ENCODE measurements at regions not wholly inside any gene's neighbourhood (a gene's known extent, or its start where the extent isn't known, plus 50 kb on each side); places are given as distances from the start of the nearest gene placed in this dataset.

DNA sequence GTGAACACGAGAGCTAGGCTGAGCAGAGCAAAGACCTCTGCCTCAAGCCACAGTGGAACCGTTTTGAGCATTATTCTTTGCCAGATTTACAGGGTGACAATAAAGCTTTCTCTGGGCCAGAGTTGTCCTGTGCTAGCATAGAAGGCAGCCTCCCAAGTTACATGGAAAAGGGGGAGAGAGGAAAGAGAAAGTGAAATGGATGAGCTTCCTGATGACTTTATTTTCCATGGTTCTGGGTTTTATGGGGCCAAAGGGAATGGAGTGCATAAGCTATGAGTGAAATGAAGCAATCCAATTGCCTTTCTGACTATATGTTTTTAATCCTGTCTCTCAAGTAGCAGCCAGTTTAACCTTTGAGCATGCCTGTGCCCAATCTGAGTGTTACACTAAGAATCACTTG lies 428.4 kb downstream of the COG6 start:
- H3K9ac ChIP-seq (ENCODE audit: low read length) = no peak overlapping the region
- no peaks in the 10 kb centered on the region for H3K36me3 ChIP-seq (ENCODE audit: control insufficient read depth, insufficient read depth, low read length)
- H3K9me3 ChIP-seq (ENCODE audit: control insufficient read depth, low read length) = no peaks in the 10 kb centered on the region
- H3K4me3 ChIP-seq (ENCODE audit: low read length) = no peak overlapping the region
- peaks cover 8% of the 10 kb centered on the region for H3K27me3 ChIP-seq (ENCODE audit: control insufficient read depth, insufficient read depth, low read length)
- no peaks in the 10 kb centered on the region for H3K4me1 ChIP-seq (ENCODE audit: control insufficient read depth, insufficient read depth, low read length)

DNA sequence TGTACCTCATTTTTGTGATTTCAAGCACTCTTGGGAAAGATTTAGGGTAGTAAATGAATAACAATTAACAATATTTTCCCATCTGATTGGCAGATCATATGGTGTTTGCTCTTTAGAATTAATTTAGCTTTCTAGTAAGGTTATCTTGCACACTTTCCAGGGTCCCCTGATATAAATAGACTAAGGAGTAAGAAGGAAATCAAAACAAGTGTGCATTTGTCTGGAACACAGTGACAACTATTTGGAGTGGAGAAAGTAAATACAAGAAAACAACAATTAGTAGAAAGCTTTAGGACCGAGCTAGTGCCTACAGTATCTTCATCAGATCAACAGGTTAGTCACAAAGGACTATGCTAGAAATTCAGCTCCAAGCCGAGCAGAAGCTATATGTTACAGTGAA lies 429.5 kb downstream of the COG6 start:
- H3K27me3 ChIP-seq (ENCODE audit: control insufficient read depth, insufficient read depth, low read length) = peaks cover 8% of the 10 kb centered on the region
- H3K9ac ChIP-seq (ENCODE audit: low read length) = no peak overlapping the region
- H3K9me3 ChIP-seq (ENCODE audit: control insufficient read depth, low read length) = no peaks in the 10 kb centered on the region
- H3K36me3 ChIP-seq (ENCODE audit: control insufficient read depth, insufficient read depth, low read length) = no peaks in the 10 kb centered on the region
- no peak overlapping the region for H3K4me3 ChIP-seq (ENCODE audit: low read length)
- no peaks in the 10 kb centered on the region for H3K4me1 ChIP-seq (ENCODE audit: control insufficient read depth, insufficient read depth, low read length)

GRCh38 chr13:40087091-40088002 lies 431.9 kb downstream of the COG6 start:
- H3K9ac ChIP-seq (ENCODE audit: low read length) = no peak overlapping the region
- no peak overlapping the region for H3K4me3 ChIP-seq (ENCODE audit: low read length)
- no peaks in the 10 kb centered on the region for H3K9me3 ChIP-seq (ENCODE audit: control insufficient read depth, low read length)
- H3K36me3 ChIP-seq (ENCODE audit: control insufficient read depth, insufficient read depth, low read length) = no peaks in the 10 kb centered on the region
- no peaks in the 10 kb centered on the region for H3K4me1 ChIP-seq (ENCODE audit: control insufficient read depth, insufficient read depth, low read length)
- H3K27me3 ChIP-seq (ENCODE audit: control insufficient read depth, insufficient read depth, low read length) = peaks cover 8% of the 10 kb centered on the region

- Histone ChIP-seq H3K4me3 (ENCODE audit: low read length) (no peak overlapping the region), H3K36me3 (ENCODE audit: control insufficient read depth, insufficient read depth, low read length) (no peaks in the 10 kb centered on the region), H3K9me3 (ENCODE audit: control insufficient read depth, low read length) (no peaks in the 10 kb centered on the region), H3K27me3 (ENCODE audit: control insufficient read depth, insufficient read depth, low read length) (peaks cover 2% of the 10 kb centered on the region), H3K4me1 (ENCODE audit: control insufficient read depth, insufficient read depth, low read length) (no peaks in the 10 kb centered on the region), H3K9ac (ENCODE audit: low read length) (no peak overlapping the region)
Observed at GRCh38 chr13:40094056-40094455, 438.6 kb downstream of the COG6 start.

GRCh38 chr13:40095695-40096356 lies 440.4 kb downstream of the COG6 start:
- Histone ChIP-seq H3K4me3 (ENCODE audit: low read length) (no peak overlapping the region), H3K9ac (ENCODE audit: low read length) (no peak overlapping the region), H3K36me3 (ENCODE audit: control insufficient read depth, insufficient read depth, low read length) (no peaks in the 10 kb centered on the region), H3K27me3 (ENCODE audit: control insufficient read depth, insufficient read depth, low read length) (peaks cover 2% of the 10 kb centered on the region), H3K9me3 (ENCODE audit: control insufficient read depth, low read length) (no peaks in the 10 kb centered on the region), H3K4me1 (ENCODE audit: control insufficient read depth, insufficient read depth, low read length) (no peaks in the 10 kb centered on the region)

DNA sequence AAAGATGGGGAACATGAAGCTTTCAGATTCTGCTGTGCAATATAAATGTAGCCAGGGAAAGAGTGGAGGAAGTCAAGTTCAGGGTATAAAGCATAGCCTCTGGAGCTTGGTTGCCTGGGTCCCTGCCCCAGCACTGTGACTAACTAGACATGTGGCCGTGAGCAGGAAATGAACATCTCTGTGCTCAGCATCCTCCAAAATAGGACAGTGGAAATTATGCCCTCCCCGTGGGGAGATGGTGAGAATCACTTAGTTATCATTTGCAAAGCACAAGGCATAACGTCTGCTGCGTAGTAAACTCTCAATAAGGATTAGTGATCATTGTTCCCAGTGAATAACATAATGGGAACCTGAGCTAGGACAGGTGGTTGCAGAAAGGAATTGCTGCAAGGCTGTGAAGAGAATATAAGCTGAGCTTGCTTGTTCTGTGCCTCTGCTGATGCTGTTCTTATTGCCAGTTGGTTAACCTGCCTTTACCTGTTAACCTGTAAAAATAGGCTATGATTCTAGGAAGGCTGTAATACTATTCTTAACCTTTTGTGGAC lies 441.0 kb downstream of the COG6 start:
- H3K36me3 ChIP-seq (ENCODE audit: control insufficient read depth, insufficient read depth, low read length) = no peaks in the 10 kb centered on the region
- H3K9me3 ChIP-seq (ENCODE audit: control insufficient read depth, low read length) = no peaks in the 10 kb centered on the region
- no peak overlapping the region for H3K4me3 ChIP-seq (ENCODE audit: low read length)
- peaks cover 2% of the 10 kb centered on the region for H3K4me1 ChIP-seq (ENCODE audit: control insufficient read depth, insufficient read depth, low read length)
- peaks cover 2% of the 10 kb centered on the region for H3K27me3 ChIP-seq (ENCODE audit: control insufficient read depth, insufficient read depth, low read length)
- no peak overlapping the region for H3K9ac ChIP-seq (ENCODE audit: low read length)

- no peak overlapping the region for H3K9ac ChIP-seq (ENCODE audit: low read length)
- H3K4me1 ChIP-seq (ENCODE audit: control insufficient read depth, insufficient read depth, low read length) = peaks cover 20% of the 10 kb centered on the region
- no peaks in the 10 kb centered on the region for H3K36me3 ChIP-seq (ENCODE audit: control insufficient read depth, insufficient read depth, low read length)
- H3K9me3 ChIP-seq (ENCODE audit: control insufficient read depth, low read length) = no peaks in the 10 kb centered on the region
- H3K27me3 ChIP-seq (ENCODE audit: control insufficient read depth, insufficient read depth, low read length) = peaks cover 2% of the 10 kb centered on the region
- H3K4me3 ChIP-seq (ENCODE audit: low read length) = no peak overlapping the region
Observed at GRCh38 chr13:40098246-40098645, 442.8 kb downstream of the COG6 start.

- Histone ChIP-seq H3K4me1 (ENCODE audit: control insufficient read depth, insufficient read depth, low read length) (peaks cover 23% of the 10 kb centered on the region), H3K36me3 (ENCODE audit: control insufficient read depth, insufficient read depth, low read length) (no peaks in the 10 kb centered on the region), H3K9me3 (ENCODE audit: control insufficient read depth, low read length) (no peaks in the 10 kb centered on the region), H3K4me3 (ENCODE audit: low read length) (no peak overlapping the region), H3K9ac (ENCODE audit: low read length) (no peak overlapping the region), H3K27me3 (ENCODE audit: control insufficient read depth, insufficient read depth, low read length) (no peaks in the 10 kb centered on the region)
Observed at GRCh38 chr13:40101708-40102359, 446.4 kb downstream of the COG6 start.

DNA sequence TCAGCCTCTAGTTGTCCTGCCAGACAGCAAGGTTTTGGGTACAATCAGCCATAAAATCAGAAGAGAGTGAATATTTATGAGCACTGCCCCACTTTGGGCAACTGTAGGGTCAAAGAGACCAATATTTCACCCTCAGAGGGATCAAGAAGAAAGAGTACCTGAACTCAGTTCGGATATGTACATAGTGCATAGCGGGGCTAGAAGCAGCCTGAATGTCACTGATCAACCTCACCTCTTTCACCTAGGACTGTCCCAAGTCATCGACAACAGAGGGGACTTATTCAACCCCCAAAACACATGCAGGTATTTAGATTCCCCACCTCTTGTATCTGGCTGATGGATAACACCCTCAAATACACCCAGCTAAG lies 446.9 kb downstream of the COG6 start:
- Histone ChIP-seq H3K4me3 (ENCODE audit: low read length) (no peak overlapping the region), H3K27me3 (ENCODE audit: control insufficient read depth, insufficient read depth, low read length) (no peaks in the 10 kb centered on the region), H3K9ac (ENCODE audit: low read length) (no peak overlapping the region), H3K4me1 (ENCODE audit: control insufficient read depth, insufficient read depth, low read length) (peaks cover 23% of the 10 kb centered on the region), H3K9me3 (ENCODE audit: control insufficient read depth, low read length) (no peaks in the 10 kb centered on the region), H3K36me3 (ENCODE audit: control insufficient read depth, insufficient read depth, low read length) (no peaks in the 10 kb centered on the region)

GRCh38 chr13:40102854-40103253 lies 447.4 kb downstream of the COG6 start:
- H3K36me3 ChIP-seq (ENCODE audit: control insufficient read depth, insufficient read depth, low read length) = no peaks in the 10 kb centered on the region
- no peaks in the 10 kb centered on the region for H3K27me3 ChIP-seq (ENCODE audit: control insufficient read depth, insufficient read depth, low read length)
- H3K9ac ChIP-seq (ENCODE audit: low read length) = no peak overlapping the region
- peaks cover 23% of the 10 kb centered on the region for H3K4me1 ChIP-seq (ENCODE audit: control insufficient read depth, insufficient read depth, low read length)
- H3K9me3 ChIP-seq (ENCODE audit: control insufficient read depth, low read length) = no peaks in the 10 kb centered on the region
- H3K4me3 ChIP-seq (ENCODE audit: low read length) = no peak overlapping the region

DNA sequence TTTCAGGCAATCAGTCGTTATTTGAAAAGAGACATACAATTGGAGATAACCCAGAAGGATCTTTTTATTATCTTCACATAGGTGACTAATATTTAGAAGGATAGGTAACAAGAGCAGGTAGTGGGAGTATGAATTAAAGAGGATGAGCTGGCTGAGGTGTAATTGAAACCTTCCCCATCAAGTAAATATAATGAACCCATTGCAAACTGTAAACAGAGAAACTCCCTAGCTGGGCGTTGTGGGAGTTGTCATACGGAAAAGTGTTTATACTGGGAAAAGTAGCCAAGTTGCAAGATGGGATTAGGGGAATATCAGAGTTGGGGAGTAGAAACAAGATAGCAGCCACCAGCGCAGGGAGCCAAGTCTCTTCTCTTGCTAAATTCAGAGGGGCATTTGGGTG lies 448.4 kb downstream of the COG6 start:
- no peaks in the 10 kb centered on the region for H3K36me3 ChIP-seq (ENCODE audit: control insufficient read depth, insufficient read depth, low read length)
- peaks cover 23% of the 10 kb centered on the region for H3K4me1 ChIP-seq (ENCODE audit: control insufficient read depth, insufficient read depth, low read length)
- H3K4me3 ChIP-seq (ENCODE audit: low read length) = no peak overlapping the region
- H3K27me3 ChIP-seq (ENCODE audit: control insufficient read depth, insufficient read depth, low read length) = no peaks in the 10 kb centered on the region
- no peak overlapping the region for H3K9ac ChIP-seq (ENCODE audit: low read length)
- H3K9me3 ChIP-seq (ENCODE audit: control insufficient read depth, low read length) = no peaks in the 10 kb centered on the region

- no peak overlapping the region for H3K9ac ChIP-seq (ENCODE audit: low read length)
- H3K36me3 ChIP-seq (ENCODE audit: control insufficient read depth, insufficient read depth, low read length) = no peaks in the 10 kb centered on the region
- peaks cover 23% of the 10 kb centered on the region for H3K4me1 ChIP-seq (ENCODE audit: control insufficient read depth, insufficient read depth, low read length)
- H3K9me3 ChIP-seq (ENCODE audit: control insufficient read depth, low read length) = no peaks in the 10 kb centered on the region
- no peaks in the 10 kb centered on the region for H3K27me3 ChIP-seq (ENCODE audit: control insufficient read depth, insufficient read depth, low read length)
- H3K4me3 ChIP-seq (ENCODE audit: low read length) = no peak overlapping the region
Observed at GRCh38 chr13:40105231-40105630, 449.8 kb downstream of the COG6 start.
